Dermis microvascular lymphatic vessel endothelial cell (primary cell): ENCODE measurements at regions not wholly inside any gene's neighbourhood (a gene's known extent, or its start where the extent isn't known, plus 50 kb on each side); places are given as distances from the start of the nearest gene placed in this dataset.
"Not testable (repeated sequence)": the region's sequence is repeated elsewhere in the genome, so short reads cannot be mapped to it uniquely, and the experiment has no call there.

ENCODE experiments used
- DNase-seq, 2 donors: peaks; one replicate each; pipeline versions ENCODE4 v3.0.0 to v3.0.0-alpha.2; 2010; ENCODE audit warnings: low read depth in 2 of 2

- DNase-seq = no peak
Observed at GRCh38 chr12:108424026-108424425, 84.9 kb upstream of the CMKLR1 start.

DNA sequence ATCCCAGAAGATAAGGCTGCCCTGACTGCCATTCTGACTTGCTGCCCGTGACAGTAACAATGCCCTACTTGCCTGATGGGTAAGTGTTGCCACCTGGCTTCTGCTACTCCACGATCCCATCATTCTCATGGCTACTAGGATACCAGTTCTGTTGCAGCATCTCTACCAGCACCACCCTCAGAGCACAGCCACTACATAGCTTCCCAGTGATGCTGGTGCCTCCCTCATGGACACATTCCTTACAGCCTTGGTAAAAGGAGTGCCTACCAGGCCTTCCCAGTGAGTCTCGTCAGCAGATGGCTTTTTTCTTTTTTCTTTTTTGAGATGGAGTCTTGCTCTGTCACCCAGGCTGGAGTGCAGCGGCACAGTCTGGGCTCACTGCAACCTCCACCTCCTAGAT lies 84.4 kb upstream of the CMKLR1 start:
- DNase-seq = no peak

- DNase-seq = not testable (repeated sequence)
Observed at GRCh38 chr12:108421082-108421481, 82.0 kb upstream of the CMKLR1 start.

GRCh38 chr12:108420421-108420820 lies 81.3 kb upstream of the CMKLR1 start:
- DNase-seq = not testable (repeated sequence)

DNA sequence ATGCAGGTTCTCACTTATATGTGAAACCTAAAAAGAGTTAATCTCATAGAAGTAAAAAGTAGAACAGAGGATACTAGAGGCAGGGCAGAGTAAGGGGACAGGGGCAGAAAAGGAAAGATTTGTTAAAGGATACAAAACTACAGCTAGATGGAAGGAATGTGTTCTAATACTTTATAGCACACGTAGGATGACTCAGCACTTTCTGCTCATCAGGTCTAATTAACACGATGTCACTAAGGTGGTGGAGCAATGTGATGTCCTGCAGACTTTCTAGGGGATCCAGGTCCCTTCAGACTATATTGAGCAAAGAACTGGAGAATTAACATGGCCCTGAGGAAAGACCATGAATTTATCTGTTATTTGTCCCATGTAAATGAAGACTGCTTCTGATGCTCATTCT lies 80.8 kb upstream of the CMKLR1 start:
- DNase-seq = no peak

DNA sequence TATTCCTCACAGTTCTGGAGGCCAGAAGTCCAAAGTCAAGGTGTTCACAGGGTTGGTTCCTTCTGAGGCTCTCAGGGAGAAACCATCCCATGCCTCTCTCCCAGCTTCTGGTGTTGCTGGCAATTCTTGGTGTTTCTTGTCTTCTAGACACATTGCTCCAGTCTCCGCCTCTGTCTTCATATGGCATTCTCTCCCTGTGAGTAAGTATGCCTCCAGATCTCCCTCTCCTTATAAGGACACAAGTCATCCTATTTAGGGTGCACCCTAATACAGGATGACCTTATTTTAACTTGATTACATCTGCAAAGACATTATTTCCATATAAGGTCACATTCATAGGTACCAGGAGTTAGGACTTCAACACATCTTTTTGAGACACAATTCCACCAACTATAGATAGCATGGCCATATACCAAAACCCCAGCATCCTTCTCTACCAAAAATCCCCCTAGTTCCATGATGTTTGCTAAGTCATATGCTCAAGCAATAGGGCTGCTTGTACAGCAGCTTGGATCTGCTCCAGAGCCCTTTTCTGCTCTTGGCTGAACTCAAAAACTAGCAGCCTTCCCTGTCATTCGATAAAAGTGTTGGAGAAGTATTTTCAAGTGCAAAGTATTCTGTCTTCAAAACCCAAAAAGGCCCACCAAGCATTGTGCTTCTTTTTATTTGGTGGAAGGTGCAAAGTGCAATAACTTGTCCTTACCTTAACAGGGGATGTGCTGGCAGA lies 79.2 kb upstream of the CMKLR1 start:
- DNase-seq = no peak

DNA sequence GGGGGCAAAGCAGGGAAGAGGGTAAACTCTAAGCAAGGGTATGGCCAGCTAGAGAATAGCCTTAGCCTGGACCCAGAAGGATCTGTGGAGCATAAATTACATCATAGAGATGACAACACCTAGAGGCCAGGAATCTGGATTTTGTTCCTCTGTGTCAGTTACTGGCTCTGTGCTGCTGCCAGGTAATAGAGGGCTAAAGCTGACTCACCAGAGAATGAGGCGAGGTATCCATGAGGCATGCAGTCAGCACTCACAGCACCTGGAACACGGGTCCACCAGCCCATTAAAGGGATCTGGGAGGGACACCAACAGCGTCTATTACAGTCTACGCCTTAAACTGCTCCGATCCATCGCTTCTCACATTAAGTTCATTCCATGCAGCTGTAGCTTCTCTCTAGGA lies 74.9 kb upstream of the CMKLR1 start:
- DNase-seq = no peak

- DNase-seq = no peak
Observed at GRCh38 chr12:108410689-108411088, 71.6 kb upstream of the CMKLR1 start.

DNA sequence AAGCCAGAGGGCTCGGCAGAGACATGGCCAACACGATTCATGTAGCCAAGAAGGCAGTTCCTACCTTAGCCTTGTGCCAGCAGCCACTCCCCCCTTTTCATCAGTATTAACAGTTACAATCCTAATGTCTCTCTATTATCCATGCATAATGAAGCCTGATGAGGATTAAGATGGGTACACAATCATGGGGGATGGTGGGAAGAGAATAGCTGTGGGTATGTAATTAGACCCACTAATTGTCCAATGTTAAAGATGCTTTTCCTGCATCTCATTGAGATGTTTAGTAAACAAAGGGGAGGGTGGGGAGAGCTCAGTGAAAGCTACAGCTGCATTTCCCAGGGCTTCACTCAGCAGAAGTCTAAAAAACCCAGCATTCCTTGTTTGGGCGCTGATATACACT lies 70.4 kb upstream of the CMKLR1 start:
- DNase-seq = no peak

DNA sequence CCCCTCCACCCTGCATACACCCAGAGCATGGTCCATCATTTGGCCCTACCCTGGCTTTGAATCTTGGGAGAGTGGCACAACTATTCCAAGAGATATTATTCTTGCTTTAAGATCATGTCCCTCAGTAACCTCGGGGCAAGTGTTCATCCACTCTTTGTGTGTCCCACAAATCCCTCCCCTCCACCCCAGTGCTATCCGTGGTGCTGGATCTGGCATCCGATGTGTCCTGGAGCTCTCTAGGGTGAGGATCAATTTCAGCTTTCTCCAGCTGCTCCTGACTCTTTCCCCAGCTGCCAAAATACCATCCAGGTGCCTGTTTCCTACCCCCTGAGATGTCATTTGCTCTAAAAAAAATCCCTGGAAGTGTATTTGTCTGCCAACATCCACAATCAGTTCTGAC lies 64.8 kb upstream of the CMKLR1 start:
- DNase-seq = no peak

DNA sequence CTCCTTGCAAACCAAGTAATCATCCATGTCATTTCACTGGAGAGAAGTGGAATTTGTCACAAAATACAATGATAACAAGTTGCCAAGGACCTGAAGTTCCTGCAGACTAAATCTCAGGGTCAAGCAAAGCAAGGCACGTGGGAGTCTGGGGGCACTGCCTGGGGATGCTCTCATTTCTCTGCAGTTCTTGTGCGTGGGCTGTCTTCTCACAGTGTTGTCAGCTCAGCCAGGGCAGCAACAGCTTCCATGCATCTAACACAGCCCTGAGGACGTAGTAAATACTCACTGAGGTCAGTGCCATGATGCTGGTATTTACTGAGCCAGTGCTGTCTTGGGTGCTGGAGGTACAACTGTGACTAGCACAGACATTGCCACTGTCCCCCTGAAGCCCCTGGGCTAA lies 62.9 kb upstream of the CMKLR1 start:
- no peak for DNase-seq

DNA sequence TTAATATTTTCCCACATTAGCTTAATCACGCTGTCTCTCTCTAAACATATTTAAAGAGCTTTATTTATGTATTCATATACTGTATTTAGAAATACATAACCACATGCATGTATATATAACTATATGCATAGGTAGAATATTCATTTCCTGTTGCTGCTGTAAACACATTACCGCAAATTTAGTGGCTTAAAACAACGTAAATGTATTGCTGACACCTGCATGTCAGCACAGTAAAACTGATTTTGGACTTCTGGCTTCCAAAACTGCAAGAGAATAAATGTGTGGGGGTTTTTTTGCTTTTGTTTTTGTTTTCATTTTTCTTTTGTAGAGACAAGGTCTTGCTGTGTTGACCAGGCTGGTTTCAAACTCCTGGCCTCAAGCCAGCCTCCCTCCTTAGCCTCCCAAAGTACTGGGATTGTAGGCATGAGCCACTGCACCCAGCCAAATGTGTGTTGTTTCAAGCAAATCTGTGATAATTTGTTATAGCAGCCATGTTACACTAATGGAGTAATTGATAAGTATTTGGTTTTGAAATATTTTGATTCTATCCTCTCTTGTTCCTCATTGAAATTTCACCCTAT lies 61.9 kb upstream of the CMKLR1 start:
- no peak for DNase-seq

DNA sequence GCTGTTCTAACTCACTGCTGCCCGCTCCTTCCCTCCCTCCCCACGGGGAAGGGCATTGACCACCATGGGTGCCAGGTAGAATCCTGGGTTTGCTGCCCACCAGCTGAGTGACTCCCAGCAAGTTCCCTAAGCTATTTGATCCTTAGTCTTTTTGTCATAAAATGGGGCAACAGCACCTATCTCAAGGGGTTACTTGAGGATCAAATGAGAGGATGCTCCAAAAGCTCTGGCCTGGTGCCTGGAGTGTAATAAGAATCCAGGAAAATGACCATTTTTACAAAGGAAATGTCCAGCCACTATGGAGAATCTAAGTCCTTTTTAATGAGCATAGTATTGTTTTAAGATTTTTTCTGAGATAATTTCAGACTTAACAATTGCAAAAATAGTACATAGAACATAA lies 61.4 kb upstream of the CMKLR1 start:
- no peak for DNase-seq

DNA sequence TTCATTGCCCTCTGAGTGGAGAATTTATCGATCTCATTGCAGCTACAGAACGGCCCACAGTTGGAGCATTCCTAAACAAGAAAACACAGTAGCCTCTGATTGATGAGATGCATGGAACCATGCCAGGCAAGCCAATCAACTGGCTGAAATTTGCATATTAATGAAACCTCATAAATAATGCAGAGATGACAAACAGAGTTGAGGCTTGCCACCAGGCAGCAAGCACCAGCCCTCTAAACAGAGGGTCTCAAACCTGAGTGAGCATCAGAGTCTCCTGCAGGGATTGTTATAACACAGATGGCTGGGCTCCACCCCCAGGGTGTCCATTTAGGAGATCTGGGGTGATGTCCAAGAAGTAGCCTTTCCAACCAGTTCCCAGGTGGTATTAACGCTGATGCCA lies 60.9 kb upstream of the CMKLR1 start:
- no peak for DNase-seq

DNA sequence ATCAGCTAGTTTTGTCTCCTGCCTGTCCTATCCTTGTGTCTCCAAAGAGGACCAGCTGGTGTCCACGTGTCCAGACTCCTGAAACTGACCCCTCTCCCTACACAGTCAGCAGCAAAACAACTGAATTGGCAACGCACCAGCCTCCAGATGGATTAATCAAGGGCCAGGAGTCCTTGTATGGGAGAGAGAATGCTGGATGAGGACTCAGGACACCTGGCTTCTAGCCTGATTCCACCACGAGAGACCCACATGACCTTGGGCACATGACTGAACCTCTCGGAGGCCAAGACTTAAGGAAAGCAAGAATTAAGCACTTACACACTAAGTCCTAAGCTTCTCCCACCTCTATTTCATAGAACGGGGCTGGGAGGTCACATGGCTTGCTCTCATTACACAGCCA lies 60.4 kb upstream of the CMKLR1 start:
- no peak for DNase-seq

- no peak for DNase-seq
Observed at GRCh38 chr12:108394196-108394595, 55.1 kb upstream of the CMKLR1 start.

DNA sequence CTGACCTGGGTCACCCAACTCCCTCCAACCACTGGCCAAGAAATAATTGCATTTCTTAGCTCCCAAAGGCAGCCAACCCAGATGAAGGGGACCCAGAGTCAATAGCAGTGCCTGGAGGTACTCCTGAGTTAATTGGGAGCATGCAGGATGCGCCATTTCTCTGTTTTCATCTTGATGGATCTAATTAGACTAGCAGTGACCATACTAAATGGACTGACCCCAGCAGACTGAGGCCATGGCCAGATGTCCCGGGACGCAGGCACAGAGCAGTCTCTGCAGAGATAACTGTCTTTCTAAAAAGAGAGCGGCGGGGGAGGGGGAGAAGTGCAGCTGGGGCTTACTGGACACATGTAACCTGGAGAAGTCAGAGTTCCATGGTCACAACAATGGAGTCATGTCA lies 53.2 kb upstream of the CMKLR1 start:
- no peak for DNase-seq

GRCh38 chr12:108390495-108391203 lies 51.5 kb upstream of the CMKLR1 start:
- no peak for DNase-seq

- DNase-seq = no peak
Observed at GRCh38 chr12:108389544-108389943, 50.4 kb upstream of the CMKLR1 start.
